ENCODE measurements at regions not wholly inside any gene's neighbourhood (a gene's known extent, or its start where the extent isn't known, plus 50 kb on each side); places are given as distances from the start of the nearest gene placed in this dataset.

DNA sequence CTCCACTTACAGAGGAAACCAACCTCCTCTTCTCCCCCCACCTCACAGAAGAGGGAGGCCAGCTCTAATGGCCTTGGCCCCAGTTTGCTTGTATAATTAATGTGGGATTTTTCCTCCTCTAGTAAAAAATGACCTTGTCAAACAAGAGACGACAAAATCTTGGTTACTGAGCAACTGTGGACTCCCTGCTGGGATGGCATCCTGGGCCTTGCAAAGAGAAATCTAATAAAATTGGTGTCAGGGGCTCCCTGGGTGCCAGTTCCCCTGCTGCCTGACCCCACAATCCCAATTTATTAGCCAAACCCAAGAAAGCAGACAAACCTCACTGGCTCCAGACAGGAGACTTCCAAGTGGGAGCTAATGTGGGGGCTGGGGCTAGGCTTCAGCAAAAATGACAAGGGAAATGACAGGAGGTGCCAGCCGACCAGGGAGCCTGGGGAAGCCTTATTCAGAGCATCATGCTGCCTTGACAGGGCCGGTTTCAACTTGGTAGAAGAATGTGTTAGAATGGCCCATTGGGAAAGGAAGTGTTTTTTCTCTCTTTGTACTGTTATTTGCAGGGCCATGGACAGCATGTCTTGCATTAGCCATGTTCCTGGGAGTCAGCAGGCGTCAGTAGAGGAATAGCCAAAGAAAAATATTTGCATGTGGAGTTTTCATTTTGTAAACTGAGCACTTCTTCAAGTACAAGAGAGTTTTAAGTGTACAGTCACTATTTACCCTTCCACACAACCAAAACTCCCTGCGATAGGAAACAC is 816.9 kb downstream of the DHX35 start:
- intact Hi-C loops (cut with micrococcal nuclease) = no loop called here

DNA sequence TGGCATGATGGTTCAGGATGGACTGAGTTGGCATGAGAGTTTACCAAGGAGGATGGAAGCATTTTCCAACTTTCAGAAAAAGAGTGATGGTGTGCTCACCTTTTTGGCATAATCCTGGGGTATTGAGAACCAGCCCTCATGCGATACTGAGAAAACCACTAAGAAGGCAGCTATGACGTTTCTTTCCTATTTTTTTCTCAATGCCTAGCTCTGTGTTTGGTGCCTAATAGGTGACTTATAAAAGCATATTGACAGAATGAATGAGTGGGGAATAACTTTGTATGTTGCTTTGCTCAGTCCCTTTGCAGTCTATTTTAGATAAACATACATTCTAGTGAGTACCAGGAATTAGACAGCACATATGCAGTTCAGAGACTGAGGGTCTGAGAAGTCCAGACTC is 816.3 kb downstream of the DHX35 start:
- no peaks in the 10 kb centered on the region for H3K36me3 ChIP-seq (ENCODE audit: low read depth, low read length)

More for the DNA sequence above, 816.9 kb downstream of the DHX35 start:
- Histone ChIP-seq H3K79me2 (ENCODE audit: low read length) (no peaks in the 10 kb centered on the region), H3K36me3 (ENCODE audit: low read depth, low read length) (no peaks in the 10 kb centered on the region), H3K9me3 (ENCODE audit: low read length) (peaks cover 40% of the 10 kb centered on the region; the same call in 1 of the 2 replicates), H3K27ac (ENCODE audit: low read length) (no peak overlapping the region), H3K4me2 (ENCODE audit: low read length) (no peak overlapping the region), H4K20me1 (ENCODE audit: low read length) (no peaks in the 10 kb centered on the region), H3K4me1 (ENCODE audit: insufficient read depth, low read length) (no peaks in the 10 kb centered on the region), H3F3A (ENCODE audit: low read length, unreplicated experiment) (no peaks in the 10 kb centered on the region), H3K9me2 (replicated peaks; ENCODE audit: low read length) (no peaks in the 10 kb centered on the region), H3K9ac (ENCODE audit: low read length) (no peak overlapping the region), H3K4me3 (ENCODE audit: low read length) (no peak overlapping the region), H3K27me3 (ENCODE audit: low read length) (no peaks in the 10 kb centered on the region), H2AFZ (ENCODE audit: low read length) (no peak overlapping the region)
- CTCF ChIA-PET = no interaction called here
- no peak for ATAC-seq
- BruUV-seq (replicated peaks) = no TSS peak
- no peak for DNase-seq
- TF ChIP-seq EZH2 (IDR thresholded peaks at IDR 0.05; ENCODE audit: low read length, unreplicated experiment) (no peak), EZH2phosphoT487 (IDR thresholded peaks at IDR 0.05; ENCODE audit: borderline replicate concordance, low read length) (no peak)
- TF ChIP-seq, protein P1, sequence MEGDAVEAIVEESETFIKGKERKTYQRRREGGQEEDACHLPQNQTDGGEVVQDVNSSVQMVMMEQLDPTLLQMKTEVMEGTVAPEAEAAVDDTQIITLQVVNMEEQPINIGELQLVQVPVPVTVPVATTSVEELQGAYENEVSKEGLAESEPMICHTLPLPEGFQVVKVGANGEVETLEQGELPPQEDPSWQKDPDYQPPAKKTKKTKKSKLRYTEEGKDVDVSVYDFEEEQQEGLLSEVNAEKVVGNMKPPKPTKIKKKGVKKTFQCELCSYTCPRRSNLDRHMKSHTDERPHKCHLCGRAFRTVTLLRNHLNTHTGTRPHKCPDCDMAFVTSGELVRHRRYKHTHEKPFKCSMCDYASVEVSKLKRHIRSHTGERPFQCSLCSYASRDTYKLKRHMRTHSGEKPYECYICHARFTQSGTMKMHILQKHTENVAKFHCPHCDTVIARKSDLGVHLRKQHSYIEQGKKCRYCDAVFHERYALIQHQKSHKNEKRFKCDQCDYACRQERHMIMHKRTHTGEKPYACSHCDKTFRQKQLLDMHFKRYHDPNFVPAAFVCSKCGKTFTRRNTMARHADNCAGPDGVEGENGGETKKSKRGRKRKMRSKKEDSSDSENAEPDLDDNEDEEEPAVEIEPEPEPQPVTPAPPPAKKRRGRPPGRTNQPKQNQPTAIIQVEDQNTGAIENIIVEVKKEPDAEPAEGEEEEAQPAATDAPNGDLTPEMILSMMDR (conservative IDR thresholded peaks at IDR 0.05; ENCODE audit: low read depth, low read length) = no peak
- POLR2A ChIA-PET (ENCODE audit: unreplicated experiment) = no interaction called here

More for the DNA sequence above, 816.3 kb downstream of the DHX35 start:
- peaks cover 39% of the 10 kb centered on the region; the same call in 1 of the 2 replicates for H3K9me3 ChIP-seq (ENCODE audit: low read length)
- CTCF ChIA-PET = no interaction called here
- H4K20me1 ChIP-seq (ENCODE audit: low read length) = no peaks in the 10 kb centered on the region
- intact Hi-C loops (cut with micrococcal nuclease) = no loop called here
- H3K9me2 ChIP-seq (replicated peaks; ENCODE audit: low read length) = no peaks in the 10 kb centered on the region
- BruUV-seq (replicated peaks) = no TSS peak
- ATAC-seq = no peak
- H3K27ac ChIP-seq (ENCODE audit: low read length) = no peak overlapping the region
- H3F3A ChIP-seq (ENCODE audit: low read length, unreplicated experiment) = no peaks in the 10 kb centered on the region
- H3K9ac ChIP-seq (ENCODE audit: low read length) = no peak overlapping the region
- H3K4me3 ChIP-seq (ENCODE audit: low read length) = no peak overlapping the region
- H3K27me3 ChIP-seq (ENCODE audit: low read length) = no peaks in the 10 kb centered on the region
- DNase-seq = no peak
- H3K4me1 ChIP-seq (ENCODE audit: insufficient read depth, low read length) = no peaks in the 10 kb centered on the region
- H2AFZ ChIP-seq (ENCODE audit: low read length) = no peak overlapping the region
- TF ChIP-seq EZH2phosphoT487 (IDR thresholded peaks at IDR 0.05; ENCODE audit: borderline replicate concordance, low read length) = no peak
- no peak for TF ChIP-seq EZH2 (IDR thresholded peaks at IDR 0.05; ENCODE audit: low read length, unreplicated experiment)
- TF ChIP-seq, protein P1 (conservative IDR thresholded peaks at IDR 0.05; ENCODE audit: low read depth, low read length) = no peak
- H3K79me2 ChIP-seq (ENCODE audit: low read length) = no peaks in the 10 kb centered on the region
- no peak overlapping the region for H3K4me2 ChIP-seq (ENCODE audit: low read length)
- POLR2A ChIA-PET (ENCODE audit: unreplicated experiment) = no interaction called here
